PC-3 (cell line): ENCODE measurements at regions not wholly inside any gene's neighbourhood (a gene's known extent, or its start where the extent isn't known, plus 50 kb on each side); places are given as distances from the start of the nearest gene placed in this dataset.

Experiments used
- ATAC-seq: fragments of 200-7000 bp; cut with Tn5 transposase; 2 replicates; pipeline ENCODE4 v1.9.1; 2020; ENCODE audit warnings: mild to moderate bottlenecking, moderate library complexity
- BruUV-seq: library from RNA; stranded (reverse); fragments of 400-500 nt; replicated peaks from 2 replicates; lab custom pipeline; 2021; lab: Mats Ljungman, UMichigan
- CTCF ChIA-PET: fragments of 300-600 bp; sonication (Branson Sonifier 250); formaldehyde crosslinking; loops from one replicate; lab custom pipeline; 2022; ENCODE audit warnings: antibody characterized with exemption; lab: Charles Lee
- POLR2A ChIA-PET: fragments of 300-600 bp; sonication (Branson Sonifier 250); formaldehyde crosslinking; loops from one replicate; lab custom pipeline; 2022; ENCODE audit warnings: antibody characterized with exemption; ENCODE audit not compliant: unreplicated experiment; lab: Charles Lee
- DNase-seq: peaks from one replicate; pipeline ENCODE4 v3.0.0-alpha.2; 2015
- H2AFZ ChIP-seq: fragments of 300-600 bp; sonication (generic); 2 replicates; pipeline ENCODE4 v1.6.0; 2016; ENCODE audit warnings: antibody characterized with exemption, low read length
- H3F3A ChIP-seq: fragments of 300-600 bp; sonication (generic); one replicate; pipeline ENCODE4 v1.6.0; 2017; ENCODE audit warnings: antibody characterized with exemption, low read length, control low read depth, mild to moderate bottlenecking; ENCODE audit not compliant: unreplicated experiment
- H3K27ac ChIP-seq: fragments of 300-600 bp; sonication (generic); 2 replicates; pipeline ENCODE4 v1.5.1; 2016; ENCODE audit warnings: mild to moderate bottlenecking, low read length
- H3K27me3 ChIP-seq: fragments of 300-600 bp; sonication (generic); 2 replicates; pipeline ENCODE4 v1.6.1; 2016; ENCODE audit warnings: low read length, mixed read lengths
- H3K36me3 ChIP-seq: fragments of 300-600 bp; sonication (generic); 2 replicates; pipeline ENCODE4 v1.6.1; 2016; ENCODE audit warnings: low read depth, mixed run types, low read length, mixed read lengths
- H3K4me1 ChIP-seq: fragments of 300-600 bp; sonication (generic); 2 replicates; pipeline ENCODE4 v1.5.1; 2016; ENCODE audit warnings: low read length; ENCODE audit not compliant: insufficient read depth
- H3K4me2 ChIP-seq: fragments of 300-600 bp; sonication (generic); 2 replicates; pipeline ENCODE4 v1.6.0; 2016; ENCODE audit warnings: low read length
- H3K4me3 ChIP-seq: fragments of 300-600 bp; sonication (generic); 2 replicates; pipeline ENCODE4 v1.5.1; 2016; ENCODE audit warnings: mild to moderate bottlenecking, low read length, mixed read lengths
- H3K79me2 ChIP-seq: fragments of 300-600 bp; sonication (generic); 2 replicates; pipeline ENCODE4 v1.6.1; 2017; ENCODE audit warnings: low read length, mixed read lengths
- H3K9ac ChIP-seq: fragments of 300-600 bp; sonication (generic); 2 replicates; pipeline ENCODE4 v1.6.0; 2016; ENCODE audit warnings: mild to moderate bottlenecking, low read length
- H3K9me2 ChIP-seq: fragments of 300-600 bp; sonication (generic); replicated peaks from 2 replicates; pipeline ENCODE4 v1.6.1; 2016; ENCODE audit warnings: mixed run types, low read length, mixed read lengths
- H3K9me3 ChIP-seq: fragments of 300-600 bp; sonication (generic); 2 replicates; pipeline ENCODE4 v1.6.1; 2016; ENCODE audit warnings: low read length, mixed read lengths
- H4K20me1 ChIP-seq: fragments of 300-600 bp; sonication (generic); 2 replicates; pipeline ENCODE4 v1.6.1; 2016; ENCODE audit warnings: low read length, mixed read lengths
- CTCF ChIP-seq: fragments of 300-600 bp; sonication (generic); conservative IDR thresholded peaks from 2 replicates; pipeline ENCODE4 v1.5.1; 2017; ENCODE audit warnings: antibody characterized with exemption, low read depth, mild to moderate bottlenecking, low read length
- EZH2 ChIP-seq: fragments of 300-600 bp; sonication (generic); IDR thresholded peaks from one replicate; pipeline ENCODE4 v1.6.1; 2017; ENCODE audit warnings: antibody characterized with exemption, mild to moderate bottlenecking, low read length; ENCODE audit not compliant: unreplicated experiment
- EZH2phosphoT487 ChIP-seq: fragments of 300-600 bp; sonication (generic); IDR thresholded peaks from 2 replicates; pipeline ENCODE4 v1.6.1; 2018; ENCODE audit warnings: mild to moderate bottlenecking, antibody characterized with exemption, low read length, borderline replicate concordance
- intact Hi-C: fragments of 100-400 bp; cut with micrococcal nuclease; formaldehyde crosslinking; loops from 2 replicates; pipeline ENCODE4 v1.9.0; 2023

DNA sequence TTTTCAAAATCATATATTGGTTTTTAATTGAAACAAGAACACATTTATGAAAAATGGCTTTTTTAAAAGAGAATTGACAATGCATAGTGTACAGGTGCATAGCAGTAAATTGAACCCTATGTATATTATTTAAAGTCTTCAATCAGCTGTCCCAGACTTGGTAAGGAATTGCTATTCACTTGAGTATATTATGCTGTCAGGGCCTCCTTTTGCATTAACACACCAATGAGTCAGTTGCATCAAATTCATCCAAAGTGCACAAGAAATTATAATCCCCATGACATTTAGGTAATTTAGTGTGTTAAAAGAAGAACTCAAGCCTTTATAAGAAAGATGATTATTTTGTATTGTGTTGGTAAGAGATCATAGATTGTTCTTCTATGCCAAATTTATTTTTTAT is 748.8 kb upstream of the RIOK2 start:
- no peak overlapping the region for H3K27ac ChIP-seq
- BruUV-seq = no TSS peak
- H3K36me3 ChIP-seq = no peaks in the 10 kb centered on the region
- no peaks in the 10 kb centered on the region for H3K79me2 ChIP-seq
- POLR2A ChIA-PET = no interaction called here
- TF ChIP-seq CTCF (no peak), EZH2 (no peak), EZH2phosphoT487 (no peak)
- no peak overlapping the region for H2AFZ ChIP-seq
- ATAC-seq = no peak
- H3K4me1 ChIP-seq = no peaks in the 10 kb centered on the region
- CTCF ChIA-PET = no interaction called here
- H4K20me1 ChIP-seq = no peaks in the 10 kb centered on the region
- intact Hi-C loops = no loop called here
- H3F3A ChIP-seq = no peaks in the 10 kb centered on the region
- no peaks in the 10 kb centered on the region for H3K9me2 ChIP-seq
- no peak for DNase-seq
- H3K9me3 ChIP-seq = no peaks in the 10 kb centered on the region
- H3K4me2 ChIP-seq = no peak overlapping the region
- no peaks in the 10 kb centered on the region for H3K27me3 ChIP-seq
- H3K9ac ChIP-seq = no peak overlapping the region
- H3K4me3 ChIP-seq = no peak overlapping the region

DNA sequence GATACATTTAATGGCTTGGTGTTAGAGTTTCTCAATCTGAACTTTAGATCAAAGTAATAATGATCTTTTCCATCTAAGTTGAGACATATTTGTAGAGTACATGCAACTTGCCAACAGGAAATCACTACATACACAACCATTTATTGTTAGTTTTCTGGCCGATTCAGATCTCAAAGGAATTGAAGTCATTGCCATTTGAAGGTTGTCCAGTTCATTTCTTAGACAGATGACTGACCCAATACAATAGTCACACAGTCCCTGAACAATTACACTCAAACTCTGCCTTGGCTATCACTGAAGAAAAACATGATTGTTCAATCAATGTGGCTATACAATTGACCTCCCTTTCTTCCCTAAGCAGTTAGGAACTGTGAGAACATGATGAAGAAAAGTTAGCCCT is 753.2 kb upstream of the RIOK2 start:
- H2AFZ ChIP-seq = no peak overlapping the region
- no peaks in the 10 kb centered on the region for H3K27me3 ChIP-seq
- no peak overlapping the region for H3K4me3 ChIP-seq
- H3F3A ChIP-seq = no peaks in the 10 kb centered on the region
- no peak for ATAC-seq
- DNase-seq = no peak
- BruUV-seq = no TSS peak
- H3K9me3 ChIP-seq = no peaks in the 10 kb centered on the region
- ChIA-PET CTCF (no interaction called here), POLR2A (no interaction called here)
- no peaks in the 10 kb centered on the region for H4K20me1 ChIP-seq
- H3K4me1 ChIP-seq = no peaks in the 10 kb centered on the region
- H3K27ac ChIP-seq = no peak overlapping the region
- H3K79me2 ChIP-seq = no peaks in the 10 kb centered on the region
- H3K9ac ChIP-seq = no peak overlapping the region
- no peaks in the 10 kb centered on the region for H3K36me3 ChIP-seq
- no peaks in the 10 kb centered on the region for H3K9me2 ChIP-seq
- H3K4me2 ChIP-seq = no peak overlapping the region
- no peak for TF ChIP-seq EZH2
- no peak for TF ChIP-seq CTCF
- TF ChIP-seq EZH2phosphoT487 = no peak
- intact Hi-C loops = no loop called here

DNA sequence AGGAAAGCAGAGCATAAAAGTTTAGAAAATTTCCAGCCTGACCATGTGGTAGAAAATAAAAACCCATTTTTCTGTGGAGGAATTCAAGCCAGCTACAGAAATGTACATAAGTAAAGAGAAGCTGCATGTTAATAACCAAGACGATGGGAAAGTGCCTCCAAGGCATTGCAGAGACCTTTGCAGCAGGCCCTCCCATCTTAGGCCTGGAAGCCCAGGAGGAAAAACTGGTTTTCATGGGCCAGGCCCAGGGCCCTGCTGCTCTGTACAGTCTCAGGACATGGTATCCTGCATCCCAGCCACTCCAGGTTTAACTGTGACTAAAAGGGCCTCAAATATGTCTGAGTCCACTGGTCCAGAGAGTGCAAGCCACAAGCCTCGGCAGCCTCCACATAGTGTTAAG is 754.8 kb upstream of the RIOK2 start:
- Histone ChIP-seq H3F3A (no peaks in the 10 kb centered on the region), H4K20me1 (no peaks in the 10 kb centered on the region), H3K9ac (no peak overlapping the region), H3K4me2 (no peak overlapping the region), H3K4me1 (no peaks in the 10 kb centered on the region), H3K27ac (no peak overlapping the region), H3K4me3 (no peak overlapping the region), H3K27me3 (no peaks in the 10 kb centered on the region), H2AFZ (no peak overlapping the region), H3K79me2 (no peaks in the 10 kb centered on the region), H3K36me3 (no peaks in the 10 kb centered on the region), H3K9me3 (no peaks in the 10 kb centered on the region), H3K9me2 (no peaks in the 10 kb centered on the region)
- DNase-seq = no peak
- no peak for ATAC-seq
- ChIA-PET POLR2A (no interaction called here), CTCF (no interaction called here)
- no peak for TF ChIP-seq EZH2phosphoT487
- no peak for TF ChIP-seq CTCF
- TF ChIP-seq EZH2 = no peak
- intact Hi-C loops = no loop called here
- BruUV-seq = no TSS peak
